ENCODE measurements at regions not wholly inside any gene's neighbourhood (a gene's known extent, or its start where the extent isn't known, plus 50 kb on each side); places are given as distances from the start of the nearest gene placed in this dataset.
"Not testable (repeated sequence)": the region's sequence is repeated elsewhere in the genome, so short reads cannot be mapped to it uniquely, and the experiment has no call there.

DNA sequence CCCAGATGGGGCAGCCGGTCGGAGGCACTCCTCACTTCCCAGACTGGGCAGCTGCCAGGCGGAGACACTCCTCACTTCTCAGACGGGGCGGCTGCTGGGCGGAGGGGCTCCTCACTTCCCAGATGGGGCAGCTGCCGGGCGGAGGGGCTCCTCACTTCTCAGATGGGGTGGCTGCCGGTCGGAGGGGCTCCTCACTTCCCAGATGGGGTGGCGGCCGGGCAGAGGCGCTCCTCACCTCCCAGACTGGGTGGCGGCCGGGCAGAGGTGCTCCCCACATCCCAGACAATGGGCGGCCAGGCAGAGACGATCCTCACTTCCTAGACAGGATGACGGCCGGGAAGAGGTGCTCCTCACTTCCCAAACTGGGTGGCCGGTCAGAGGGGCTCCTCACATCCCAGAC is 55.2 kb upstream of the DHRS4 start:
- DNase-seq, result not testable (repeated sequence)

DNA sequence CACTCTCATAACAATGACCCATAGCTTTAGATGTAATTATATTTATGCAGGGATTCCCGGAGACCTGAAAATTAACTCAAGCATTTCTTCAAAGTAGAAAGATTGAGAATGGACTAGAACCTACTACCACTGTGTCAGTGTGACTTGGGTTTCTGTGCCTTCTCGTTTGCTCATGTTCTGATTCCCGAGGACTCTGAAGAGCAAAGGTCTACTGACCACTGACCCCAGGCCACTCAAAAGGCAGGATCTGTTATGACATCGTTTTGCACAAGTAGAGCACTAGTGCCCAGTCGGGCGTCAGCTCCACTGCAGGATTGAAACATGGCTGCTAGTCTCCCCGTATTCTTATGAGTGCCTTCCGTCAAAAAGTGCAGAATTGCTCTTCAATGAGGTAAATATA is 53.8 kb upstream of the DHRS4 start:
- DNase-seq, result no peak

DNA sequence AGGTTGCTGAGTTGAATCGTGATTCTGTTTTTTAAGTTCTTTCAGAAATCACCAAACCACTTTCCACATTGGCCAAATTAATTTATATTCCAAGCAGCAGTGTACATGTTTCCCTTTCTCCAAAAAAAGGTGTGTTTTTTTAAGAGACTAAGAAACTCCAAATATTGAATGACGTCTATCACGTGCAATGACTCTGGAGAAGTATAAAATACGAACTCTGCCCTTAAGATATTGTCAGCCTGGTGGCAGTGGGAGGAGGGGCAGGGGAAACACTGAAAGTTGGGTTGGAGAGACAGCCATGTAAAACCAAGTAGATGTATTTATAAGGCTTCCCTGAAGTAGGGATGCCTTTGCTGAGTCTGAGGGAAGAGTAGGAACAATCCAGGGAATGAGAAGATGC is 50.1 kb upstream of the DHRS4 start:
- no peak for DNase-seq

Measured in fibroblast of skin of abdomen (primary cell).